Amygdala (tissue), 56 donors: ENCODE measurements at regions not wholly inside any gene's neighbourhood (a gene's known extent, or its start where the extent isn't known, plus 50 kb on each side); places are given as distances from the start of the nearest gene placed in this dataset.
"Not testable (repeated sequence)": the region's sequence is repeated elsewhere in the genome, so short reads cannot be mapped to it uniquely, and the experiment has no call there.

Source experiments
- DNase-seq, 56 donors: peaks; one replicate each; lab custom pipeline; 2025; lab: John Stamatoyannopoulos, UW

- DNase-seq: no peak
Observed at GRCh38 chr11:92046103-92046502, 178.5 kb upstream of the FAT3 start.

GRCh38 chr11:92045301-92045700, 179.3 kb upstream of the FAT3 start:
- no peak for DNase-seq

- DNase-seq: no peak
Observed at GRCh38 chr11:92035488-92035887, 189.1 kb upstream of the FAT3 start.

GRCh38 chr11:92027136-92027535, 197.5 kb upstream of the FAT3 start:
- not testable (repeated sequence) for DNase-seq

GRCh38 chr11:92026664-92027063, 198.0 kb upstream of the FAT3 start:
- DNase-seq: no peak

- no peak for DNase-seq
Observed at GRCh38 chr11:92024788-92025187, 199.8 kb upstream of the FAT3 start.

GRCh38 chr11:92022499-92022898, 202.1 kb upstream of the FAT3 start:
- no peak for DNase-seq

- DNase-seq: no peak
Observed at GRCh38 chr11:92018332-92018731, 206.3 kb upstream of the FAT3 start.

- DNase-seq: no peak
Observed at GRCh38 chr11:92008249-92008648, 216.4 kb upstream of the FAT3 start.

- no peak for DNase-seq
Observed at GRCh38 chr11:92002568-92002967, 222.1 kb upstream of the FAT3 start.

- no peak for DNase-seq
Observed at GRCh38 chr11:91998481-91998880, 226.1 kb upstream of the FAT3 start.

GRCh38 chr11:91997226-91997625, 227.4 kb upstream of the FAT3 start:
- no peak for DNase-seq

GRCh38 chr11:91996526-91996925, 228.1 kb upstream of the FAT3 start:
- no peak for DNase-seq

GRCh38 chr11:91988443-91988842, 236.2 kb upstream of the FAT3 start:
- DNase-seq: not testable (repeated sequence)

GRCh38 chr11:91986218-91986617, 238.4 kb upstream of the FAT3 start:
- DNase-seq: no peak

- no peak for DNase-seq
Observed at GRCh38 chr11:91984033-91984584, 240.5 kb upstream of the FAT3 start.

- peak in 1 of 56 donors; percentile 1 for DNase-seq
Observed at GRCh38 chr11:91981995-91982394, 242.6 kb upstream of the FAT3 start.

- no peak for DNase-seq
Observed at GRCh38 chr11:91979775-91980174, 244.8 kb upstream of the FAT3 start.

- no peak for DNase-seq
Observed at GRCh38 chr11:91978747-91979146, 245.9 kb upstream of the FAT3 start.

- no peak for DNase-seq
Observed at GRCh38 chr11:91972665-91973266, 251.9 kb upstream of the FAT3 start.

GRCh38 chr11:91970624-91971023, 254.0 kb upstream of the FAT3 start:
- DNase-seq: no peak

GRCh38 chr11:91969486-91969885, 255.1 kb upstream of the FAT3 start:
- no peak for DNase-seq

- DNase-seq: no peak
Observed at GRCh38 chr11:91967691-91968045, 256.9 kb upstream of the FAT3 start.
